GM12873 (cell line): ENCODE measurements at regions not wholly inside any gene's neighbourhood (a gene's known extent, or its start where the extent isn't known, plus 50 kb on each side); places are given as distances from the start of the nearest gene placed in this dataset.

Experiments used
- TF ChIP-seq, protein P1 (sequence below): IDR thresholded peaks from 2 replicates; pipeline ENCODE4 v1.5.1; 2012; ENCODE audit warnings: low read depth, mild to moderate bottlenecking, moderate library complexity, low read length, control low read depth; ENCODE audit not compliant: insufficient read depth; ENCODE audit errors: missing control alignments

GRCh38 chr2:84276590-84277255, 182.4 kb downstream of the SUCLG1 start:
- TF ChIP-seq, protein P1, sequence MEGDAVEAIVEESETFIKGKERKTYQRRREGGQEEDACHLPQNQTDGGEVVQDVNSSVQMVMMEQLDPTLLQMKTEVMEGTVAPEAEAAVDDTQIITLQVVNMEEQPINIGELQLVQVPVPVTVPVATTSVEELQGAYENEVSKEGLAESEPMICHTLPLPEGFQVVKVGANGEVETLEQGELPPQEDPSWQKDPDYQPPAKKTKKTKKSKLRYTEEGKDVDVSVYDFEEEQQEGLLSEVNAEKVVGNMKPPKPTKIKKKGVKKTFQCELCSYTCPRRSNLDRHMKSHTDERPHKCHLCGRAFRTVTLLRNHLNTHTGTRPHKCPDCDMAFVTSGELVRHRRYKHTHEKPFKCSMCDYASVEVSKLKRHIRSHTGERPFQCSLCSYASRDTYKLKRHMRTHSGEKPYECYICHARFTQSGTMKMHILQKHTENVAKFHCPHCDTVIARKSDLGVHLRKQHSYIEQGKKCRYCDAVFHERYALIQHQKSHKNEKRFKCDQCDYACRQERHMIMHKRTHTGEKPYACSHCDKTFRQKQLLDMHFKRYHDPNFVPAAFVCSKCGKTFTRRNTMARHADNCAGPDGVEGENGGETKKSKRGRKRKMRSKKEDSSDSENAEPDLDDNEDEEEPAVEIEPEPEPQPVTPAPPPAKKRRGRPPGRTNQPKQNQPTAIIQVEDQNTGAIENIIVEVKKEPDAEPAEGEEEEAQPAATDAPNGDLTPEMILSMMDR, result no peak

- TF ChIP-seq, protein P1, result no peak
Measured at GRCh38 chr2:84273406-84273805, 185.7 kb downstream of the SUCLG1 start.

DNA sequence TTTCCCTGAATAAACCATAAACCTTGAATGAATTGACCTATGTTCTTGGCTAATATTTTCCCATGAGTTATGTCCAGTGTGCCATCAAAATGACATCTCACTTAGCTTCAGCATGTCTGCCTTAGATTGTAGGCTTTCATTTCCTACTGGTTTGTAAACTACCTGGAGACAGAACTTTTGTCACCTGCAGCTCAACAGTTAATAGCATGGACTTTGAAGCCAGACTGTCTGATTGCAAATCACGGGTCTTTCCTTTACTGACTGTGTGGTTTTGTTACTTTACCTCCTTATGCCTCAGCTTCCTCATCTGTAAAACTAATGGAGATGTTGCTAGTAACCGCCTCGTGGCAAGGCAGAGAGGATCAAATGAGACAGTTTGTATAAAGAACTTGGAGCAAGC, 187.1 kb downstream of the SUCLG1 start:
- TF ChIP-seq, protein P1, result no peak

GRCh38 chr2:84257831-84258230, 201.2 kb downstream of the SUCLG1 start:
- TF ChIP-seq, protein P1, result peak; percentile 17

DNA sequence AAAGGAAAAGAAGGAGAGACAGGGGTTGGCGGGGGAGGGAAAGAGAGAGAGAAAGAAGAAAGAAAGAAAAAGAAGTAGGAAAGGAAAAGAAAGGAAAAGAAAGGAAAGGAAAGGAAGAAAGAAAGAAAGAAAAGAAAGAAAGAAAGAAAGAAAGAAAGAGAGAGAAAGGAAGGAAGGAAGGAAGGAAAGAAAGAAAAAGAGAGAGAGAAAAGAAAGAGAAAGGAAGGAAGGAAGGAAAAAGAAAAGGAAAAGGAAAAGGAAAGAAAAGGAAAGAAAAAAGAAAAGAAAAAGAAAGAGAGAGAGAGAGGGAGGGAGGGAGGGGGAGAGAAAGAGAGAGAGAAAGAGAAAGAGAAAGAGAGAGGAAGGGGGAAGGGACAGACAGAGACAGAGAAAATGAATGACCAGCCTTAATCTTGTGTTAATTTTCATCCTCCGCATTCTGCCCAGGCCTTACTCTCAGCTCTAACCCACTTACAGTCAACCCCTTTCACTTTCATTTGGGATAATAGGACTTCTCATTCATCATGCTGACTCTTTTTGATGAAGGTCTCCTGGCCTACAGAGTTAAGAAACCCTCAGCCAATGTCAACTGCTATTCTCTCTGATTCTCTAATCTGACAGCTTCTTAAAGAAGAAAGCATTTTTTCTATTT, 207.3 kb downstream of the SUCLG1 start:
- TF ChIP-seq, protein P1, result no peak

DNA sequence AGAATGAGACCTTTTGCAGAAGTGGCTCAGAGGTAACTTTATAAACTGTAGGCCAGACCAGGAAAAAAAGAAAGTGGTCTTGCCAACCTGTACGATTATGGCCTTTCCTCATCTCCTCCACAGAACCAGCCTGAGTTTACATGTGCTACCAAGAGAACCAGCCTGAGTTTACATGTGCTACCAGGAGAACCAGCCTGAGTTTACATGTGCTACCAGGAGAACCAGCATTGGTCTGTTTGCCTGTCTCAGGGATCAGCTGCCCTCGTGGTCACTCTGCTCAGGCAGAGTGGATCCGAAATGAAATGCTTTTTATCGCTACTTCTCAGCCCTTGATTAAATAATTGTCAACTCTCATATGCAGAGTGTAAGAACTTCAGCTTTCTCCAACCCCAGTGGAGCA, 209.9 kb downstream of the SUCLG1 start:
- TF ChIP-seq, protein P1, result no peak

DNA sequence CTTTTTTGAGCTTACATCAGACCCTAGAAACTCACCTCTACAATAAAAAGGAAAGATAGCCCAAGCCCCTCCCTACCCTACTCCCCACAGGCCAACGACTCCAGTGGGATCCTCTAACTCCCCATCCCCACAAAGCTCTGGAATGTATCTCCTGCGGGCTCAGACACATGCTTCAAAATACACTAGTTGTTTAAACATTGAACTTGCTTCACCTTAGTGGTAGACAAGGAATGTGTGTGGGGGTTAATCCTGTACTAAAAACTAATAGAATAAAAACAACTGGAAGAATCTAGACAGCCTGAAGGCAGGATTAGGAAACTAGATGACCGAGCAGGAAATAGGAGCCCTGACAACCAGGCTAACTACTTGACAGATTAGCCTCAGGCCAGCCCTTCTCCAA, 211.5 kb downstream of the SUCLG1 start:
- TF ChIP-seq, protein P1, result no peak
